ENCODE measurements at regions not wholly inside any gene's neighbourhood (a gene's known extent, or its start where the extent isn't known, plus 50 kb on each side); places are given as distances from the start of the nearest gene placed in this dataset.

GRCh38 chr5:172562443-172562842 is 78.6 kb upstream of the NEURL1B start:
- H3K27ac ChIP-seq (ENCODE audit: low read depth, low read length): no peak overlapping the region
- 92% methylated on average over 8 of the region's 8 CpGs; no CpG with 5 or more reads in 1 of the 2 experiments for WGBS, 2 experiments (ENCODE audit: extremely low coverage in 1 of 2, insufficient coverage in 1 of 2, insufficient read length in 1 of 2, insufficient replicate concordance in 2 of 2, low coverage in 1 of 2, low lambda C conversion rate in 2 of 2, missing lambda C conversion rate in 1 of 2)
- H3K9me3 ChIP-seq (ENCODE audit: insufficient read depth in 2 of 2, low read depth in 1 of 2, low read length in 1 of 2): no peaks in the 10 kb centered on the region

More at GRCh38 chr5:172562443-172562842, 78.6 kb upstream of the NEURL1B start:
- no peak overlapping the region for H3K4me2 ChIP-seq (ENCODE audit: insufficient read depth in 1 of 2, low read depth in 2 of 2, low read length in 2 of 2)
- no peak overlapping the region for H2BK20ac ChIP-seq (ENCODE audit: low read length)
- no peak overlapping the region for H3K9ac ChIP-seq (replicated peaks in 1 of 4; ENCODE audit: extremely low read depth in 1 of 4, low read depth in 3 of 4, low read length in 3 of 4)
- TF ChIP-seq FOSL1 (IDR thresholded peaks at IDR 0.05; ENCODE audit: insufficient read depth, low read depth, low read length): no peak
- H2BK12ac ChIP-seq (ENCODE audit: low read depth, low read length): no peak overlapping the region
- ChIA-PET POLR2A (ENCODE audit: partially characterized antibody) (no interaction called here), CTCF (ENCODE audit: partially characterized antibody) (interaction anchor here (1.0 to 1.1 kb wide), 2 partner anchors 17 to 83 kb away, joined by 3 read pairs; no protein-coding TSS in a partner anchor)
- no peak overlapping the region for H4K8ac ChIP-seq (ENCODE audit: extremely low read depth, insufficient read depth, low read length)
- H2BK5ac ChIP-seq (ENCODE audit: low read depth, low read length): no peak overlapping the region
- H2BK15ac ChIP-seq (ENCODE audit: low read length): 0 out of 2 replicates have a peak overlapping the region, but pooled peaks have one; percentile 25
- H3K14ac ChIP-seq (ENCODE audit: insufficient read length): no peak overlapping the region
- H4K20me1 ChIP-seq (replicated peaks in 1 of 2; ENCODE audit: control insufficient read depth in 1 of 2, insufficient read depth in 2 of 2, low read length in 2 of 2): no peaks in the 10 kb centered on the region
- no peaks in the 10 kb centered on the region for H3K36me3 ChIP-seq (ENCODE audit: control insufficient read depth in 2 of 4, insufficient read depth in 4 of 4, low read length in 3 of 4)
- H3K23me2 ChIP-seq (ENCODE audit: low read depth, low read length): peaks cover 2% of the 10 kb centered on the region; the same call in 1 of the 2 replicates
- H3K79me2 ChIP-seq (ENCODE audit: control insufficient read depth in 1 of 2, insufficient read depth in 2 of 2, low read length in 2 of 2): no peaks in the 10 kb centered on the region
- H3K4me3 ChIP-seq (ENCODE audit: extremely low read depth in 1 of 4, insufficient read depth in 2 of 4, low read depth in 3 of 4, low read length in 4 of 4): no peak overlapping the region
- H4K5ac ChIP-seq (ENCODE audit: insufficient read length, low read depth, low read length): no peak overlapping the region
- H3K79me1 ChIP-seq (ENCODE audit: low read depth, low read length): no peaks in the 10 kb centered on the region
- no peak overlapping the region for H3K56ac ChIP-seq (replicated peaks; ENCODE audit: insufficient read length, low read depth, low read length)
- H2BK120ac ChIP-seq (replicated peaks; ENCODE audit: low read depth, low read length): no peak overlapping the region
- FAIRE-seq: no peak
- peaks cover 0 to 4% (median 0%) of the 10 kb centered on the region in 4 experiments; a peak in 1 of 7 replicates for H3K4me1 ChIP-seq (replicated peaks in 1 of 4; ENCODE audit: control insufficient read depth in 3 of 4, insufficient read depth in 4 of 4, low read length in 3 of 4)
- no peak overlapping the region for H3K23ac ChIP-seq (ENCODE audit: insufficient read length)
- H2AK5ac ChIP-seq (ENCODE audit: low read depth, low read length): no peak overlapping the region
- no peak overlapping the region for H2AFZ ChIP-seq (ENCODE audit: low read length)
- H3K18ac ChIP-seq (ENCODE audit: extremely low read depth, low read length): no peak overlapping the region
- DNase-seq (ENCODE audit: low read depth in 1 of 2, low spot score in 2 of 2): no peak
- H3K27me3 ChIP-seq (replicated peaks in 1 of 4; ENCODE audit: control insufficient read depth in 3 of 4, extremely low read depth in 1 of 4, insufficient read depth in 3 of 4, low read length in 3 of 4): peaks cover 0 to 3% (median 0%) of the 10 kb centered on the region in 4 experiments; a peak in 1 of 7 replicates
- no peak overlapping the region for H4K91ac ChIP-seq (replicated peaks; ENCODE audit: insufficient read length, low read length)
- no peak overlapping the region for H3K4ac ChIP-seq (replicated peaks; ENCODE audit: insufficient read length, low read depth, low read length)

Data from H1 (cell line).